ENCODE measurements at regions not wholly inside any gene's neighbourhood (a gene's known extent, or its start where the extent isn't known, plus 50 kb on each side); places are given as distances from the start of the nearest gene placed in this dataset.
"Not testable (repeated sequence)": the region's sequence is repeated elsewhere in the genome, so short reads cannot be mapped to it uniquely, and the experiment has no call there.

DNA sequence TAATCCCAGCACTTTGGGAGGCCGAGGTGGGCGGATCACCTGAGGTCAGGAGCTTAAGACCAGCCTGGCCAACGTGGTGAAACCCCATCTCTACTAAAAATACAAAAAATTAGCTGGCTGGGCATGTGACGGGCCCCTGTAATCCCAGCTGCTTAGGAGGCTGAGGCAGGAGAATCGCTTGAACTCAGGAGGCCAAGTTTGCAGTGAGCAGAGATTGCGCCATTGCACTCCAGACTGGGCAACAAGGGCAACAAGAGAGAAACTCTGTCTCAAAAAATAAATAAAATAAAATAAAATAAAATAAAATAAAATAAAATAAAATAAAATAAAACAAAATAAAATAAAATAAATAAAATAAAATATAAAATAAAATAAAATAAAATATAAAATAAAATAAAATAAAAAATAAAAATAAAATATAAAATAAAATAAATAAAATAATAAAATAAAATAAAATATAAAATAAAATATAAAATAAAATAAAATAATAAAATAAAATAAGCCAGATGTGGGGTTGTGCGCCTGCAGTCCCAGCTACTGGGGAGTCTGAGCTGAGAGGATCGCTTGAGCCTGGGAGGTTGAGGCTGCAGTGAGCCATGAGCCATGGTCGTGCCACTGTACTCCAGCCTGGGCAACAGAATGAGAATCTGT, 49.8 kb upstream of the ITGB1 start:
- not testable (repeated sequence) for DNase-seq (ENCODE audit: low spot score)

All from cerebellar cortex (tissue), 1 donor.